Neural progenitor cell (in vitro differentiated cells): ENCODE measurements at regions not wholly inside any gene's neighbourhood (a gene's known extent, or its start where the extent isn't known, plus 50 kb on each side); places are given as distances from the start of the nearest gene placed in this dataset.

Experiments used
- DNase-seq: peaks from one replicate; pipeline ENCODE4 v3.0.0-alpha.2; 2016; ENCODE audit warnings: low spot score
- H2AFZ ChIP-seq: fragments of 200-600 bp; sonication (generic); replicated peaks from 2 replicates; pipeline ENCODE4 v1.6.1; 2016; ENCODE audit warnings: antibody characterized with exemption
- H3F3A ChIP-seq: fragments of 200-600 bp; sonication (generic); 2 replicates; pipeline ENCODE4 v1.6.1; 2016; ENCODE audit warnings: antibody characterized with exemption, low read depth
- H3K27ac ChIP-seq: fragments of 200-600 bp; sonication (generic); 2 replicates; pipeline ENCODE4 v1.5.1; 2016; ENCODE audit warnings: mild to moderate bottlenecking
- H3K27me3 ChIP-seq: fragments of 200-600 bp; sonication (generic); 2 replicates; pipeline ENCODE4 v1.6.1; 2016; ENCODE audit warnings: mild to moderate bottlenecking, moderate library complexity
- H3K36me3 ChIP-seq: fragments of 200-600 bp; sonication (generic); 2 replicates; pipeline ENCODE4 v1.5.1; 2016
- H3K4me1 ChIP-seq: fragments of 200-600 bp; sonication (generic); 2 replicates; pipeline ENCODE4 v1.6.1; 2016; ENCODE audit warnings: mixed run types
- H3K4me2 ChIP-seq: fragments of 200-600 bp; sonication (generic); 2 replicates; pipeline ENCODE4 v1.6.1; 2016
- H3K4me3 ChIP-seq: fragments of 200-600 bp; sonication (generic); 2 replicates; pipeline ENCODE4 v1.5.1; 2016
- H3K79me2 ChIP-seq: fragments of 200-600 bp; sonication (generic); 2 replicates; pipeline ENCODE4 v1.6.1; 2016; ENCODE audit warnings: low read depth
- H3K9ac ChIP-seq: fragments of 200-600 bp; sonication (generic); 2 replicates; pipeline ENCODE4 v1.6.1; 2016
- H3K9me3 ChIP-seq: fragments of 200-600 bp; sonication (generic); 2 replicates; pipeline ENCODE4 v1.5.1; 2016; ENCODE audit warnings: low read depth
- H4K20me1 ChIP-seq: fragments of 200-600 bp; sonication (generic); 2 replicates; pipeline ENCODE4 v1.6.1; 2016; ENCODE audit warnings: low read depth
- H3K27ac Mint-ChIP-seq: 3 replicates; pipeline ENCODE4 v1.8.0; 2021; ENCODE audit warnings: mixed read lengths
- H3K27me3 Mint-ChIP-seq: 2 replicates; pipeline ENCODE4 v1.8.0; 2022; ENCODE audit warnings: low read depth, mild to moderate bottlenecking, inconsistent platforms, moderate library complexity, mixed read lengths; ENCODE audit not compliant: insufficient read depth
- H3K36me3 Mint-ChIP-seq: 3 replicates; pipeline ENCODE4 v1.8.0; 2021; ENCODE audit warnings: mixed read lengths
- H3K4me1 Mint-ChIP-seq: 3 replicates; pipeline ENCODE4 v1.8.0; 2021; ENCODE audit warnings: mixed read lengths
- H3K4me3 Mint-ChIP-seq: 3 replicates; pipeline ENCODE4 v1.8.0; 2021; ENCODE audit warnings: mild to moderate bottlenecking, moderate library complexity, mixed read lengths
- H3K9me3 Mint-ChIP-seq: 3 replicates; pipeline ENCODE4 v1.8.0; 2020; ENCODE audit warnings: mixed read lengths
- EZH2 ChIP-seq: fragments of 200-600 bp; sonication (generic); IDR thresholded peaks from 2 replicates; pipeline ENCODE4 v1.6.1; 2017; ENCODE audit warnings: antibody characterized with exemption, mild to moderate bottlenecking, moderate library complexity
- EZH2phosphoT487 ChIP-seq: fragments of 200-600 bp; sonication (generic); IDR thresholded peaks from 2 replicates; pipeline ENCODE4 v1.6.1; 2017; ENCODE audit warnings: antibody characterized with exemption
- TF ChIP-seq, protein P1 (sequence below): fragments of 200-600 bp; sonication (generic); IDR thresholded peaks from 2 replicates; pipeline ENCODE4 v1.5.1; 2017; ENCODE audit warnings: antibody characterized with exemption, mild to moderate bottlenecking

DNA sequence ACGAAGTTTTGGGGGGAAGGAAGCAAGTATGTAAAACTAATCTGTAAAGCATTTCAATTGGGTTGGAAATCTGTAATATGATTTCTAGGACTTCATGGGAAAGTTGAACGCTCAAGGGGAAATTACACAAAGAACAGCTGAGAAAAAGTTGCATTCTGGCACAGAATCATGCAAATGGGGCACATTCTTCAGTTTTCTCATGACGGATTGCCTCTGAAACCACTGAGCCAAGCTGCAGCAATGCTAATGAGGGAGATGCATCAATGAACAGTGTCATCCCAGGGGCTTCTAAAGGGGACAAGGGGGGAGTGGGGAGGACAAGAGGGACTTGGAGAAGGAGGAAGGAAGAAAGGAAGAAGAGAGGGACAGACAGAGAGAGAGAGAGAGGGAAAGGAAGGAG is 291.4 kb upstream of the ATP11B start:
- Histone ChIP-seq H3K27me3 (no peaks in the 10 kb centered on the region), H3K4me1 (peaks cover 77% of the 10 kb centered on the region), H3K4me2 (peak overlapping the region; percentile 70), H3K4me3 (no peak overlapping the region), H4K20me1 (no peaks in the 10 kb centered on the region), H2AFZ (no peak overlapping the region), H3K79me2 (no peaks in the 10 kb centered on the region), H3K9me3 (no peaks in the 10 kb centered on the region), H3K27ac (peak overlapping the region; percentile 99), H3F3A (peaks cover 49% of the 10 kb centered on the region), H3K9ac (peak overlapping the region; percentile 14), H3K36me3 (no peaks in the 10 kb centered on the region)
- Mint-ChIP-seq H3K9me3 (no peaks in the 10 kb centered on the region), H3K4me1 (peaks cover 59% of the 10 kb centered on the region), H3K4me3 (peak overlapping the region; percentile 49), H3K27ac (peak overlapping the region; percentile 98), H3K27me3 (no peaks in the 10 kb centered on the region), H3K36me3 (no peaks in the 10 kb centered on the region)
- TF ChIP-seq EZH2phosphoT487 = no peak
- TF ChIP-seq, protein P1, sequence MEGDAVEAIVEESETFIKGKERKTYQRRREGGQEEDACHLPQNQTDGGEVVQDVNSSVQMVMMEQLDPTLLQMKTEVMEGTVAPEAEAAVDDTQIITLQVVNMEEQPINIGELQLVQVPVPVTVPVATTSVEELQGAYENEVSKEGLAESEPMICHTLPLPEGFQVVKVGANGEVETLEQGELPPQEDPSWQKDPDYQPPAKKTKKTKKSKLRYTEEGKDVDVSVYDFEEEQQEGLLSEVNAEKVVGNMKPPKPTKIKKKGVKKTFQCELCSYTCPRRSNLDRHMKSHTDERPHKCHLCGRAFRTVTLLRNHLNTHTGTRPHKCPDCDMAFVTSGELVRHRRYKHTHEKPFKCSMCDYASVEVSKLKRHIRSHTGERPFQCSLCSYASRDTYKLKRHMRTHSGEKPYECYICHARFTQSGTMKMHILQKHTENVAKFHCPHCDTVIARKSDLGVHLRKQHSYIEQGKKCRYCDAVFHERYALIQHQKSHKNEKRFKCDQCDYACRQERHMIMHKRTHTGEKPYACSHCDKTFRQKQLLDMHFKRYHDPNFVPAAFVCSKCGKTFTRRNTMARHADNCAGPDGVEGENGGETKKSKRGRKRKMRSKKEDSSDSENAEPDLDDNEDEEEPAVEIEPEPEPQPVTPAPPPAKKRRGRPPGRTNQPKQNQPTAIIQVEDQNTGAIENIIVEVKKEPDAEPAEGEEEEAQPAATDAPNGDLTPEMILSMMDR = no peak
- TF ChIP-seq EZH2 = no peak
- peak; percentile 73 for DNase-seq

DNA sequence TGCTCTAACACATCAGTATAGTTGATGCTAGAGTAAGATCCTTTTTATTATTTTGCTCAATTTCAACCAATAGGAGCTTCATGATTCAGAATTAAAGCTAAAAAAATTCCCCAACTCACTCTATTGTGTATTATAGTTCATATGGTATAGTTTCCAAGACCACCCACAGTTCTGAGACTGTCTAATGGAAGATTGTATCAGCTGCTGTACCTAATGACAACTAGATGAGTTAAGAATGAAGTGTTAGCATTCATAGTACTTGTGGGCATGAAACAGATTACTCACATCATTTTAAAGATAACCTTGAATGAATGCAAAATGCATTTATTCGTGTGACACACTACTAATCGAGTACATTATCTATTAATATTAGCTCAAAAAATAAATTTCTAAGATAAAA is 289.9 kb upstream of the ATP11B start:
- TF ChIP-seq EZH2phosphoT487 (no peak), EZH2 (no peak)
- TF ChIP-seq, protein P1 = no peak
- Histone ChIP-seq H3K4me1 (peaks cover 72% of the 10 kb centered on the region), H3K79me2 (no peaks in the 10 kb centered on the region), H3K4me2 (peak overlapping the region; percentile 70), H4K20me1 (no peaks in the 10 kb centered on the region), H3K4me3 (no peak overlapping the region), H3K36me3 (no peaks in the 10 kb centered on the region), H2AFZ (no peak overlapping the region), H3K9me3 (no peaks in the 10 kb centered on the region), H3F3A (peaks cover 53% of the 10 kb centered on the region), H3K27ac (peak overlapping the region; percentile 99), H3K9ac (no peak overlapping the region), H3K27me3 (no peaks in the 10 kb centered on the region)
- H3K4me1 Mint-ChIP-seq = peaks cover 66% of the 10 kb centered on the region
- H3K36me3 Mint-ChIP-seq = no peaks in the 10 kb centered on the region
- no peaks in the 10 kb centered on the region for H3K27me3 Mint-ChIP-seq
- DNase-seq = no peak
- no peak overlapping the region for H3K4me3 Mint-ChIP-seq
- no peaks in the 10 kb centered on the region for H3K9me3 Mint-ChIP-seq
- no peak overlapping the region for H3K27ac Mint-ChIP-seq

DNA sequence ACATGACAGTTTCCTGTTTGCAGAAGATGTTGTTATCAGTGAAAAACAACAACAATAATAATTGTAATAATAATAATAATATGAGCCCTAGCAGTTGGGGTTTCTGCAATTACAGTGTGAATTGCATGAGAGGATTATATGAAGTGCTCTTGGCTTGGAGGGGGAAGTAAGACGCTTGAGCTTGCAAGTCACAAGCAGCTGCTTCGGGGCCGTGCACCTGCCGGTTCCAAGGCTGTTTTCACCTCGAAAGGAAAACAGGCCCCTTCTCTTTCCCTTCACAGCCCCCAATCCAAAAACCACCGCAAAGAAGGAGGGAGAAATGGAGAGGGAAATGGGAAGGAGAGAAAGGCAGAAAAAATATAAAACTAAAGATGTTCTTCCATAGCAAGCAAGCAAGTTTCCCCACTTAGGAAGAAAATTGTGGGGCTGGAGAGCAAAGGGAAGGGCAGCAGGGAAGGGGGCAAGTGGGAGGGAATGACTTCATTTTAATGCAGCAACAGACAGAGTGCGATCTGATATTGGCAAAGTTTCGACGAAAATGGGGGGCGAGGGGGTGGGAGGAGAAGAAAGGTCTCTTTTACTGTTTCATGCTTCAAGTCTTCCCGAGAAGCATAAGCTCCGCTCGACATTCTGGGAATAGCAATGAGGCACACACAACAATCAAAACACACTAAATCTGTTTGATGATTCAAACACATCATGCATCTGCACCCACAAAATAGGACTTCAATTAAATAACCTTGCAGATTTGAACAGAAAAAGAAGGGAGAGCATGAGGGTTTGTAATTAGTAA is 284.2 kb upstream of the ATP11B start:
- Histone ChIP-seq H3K4me3 (no peak overlapping the region), H4K20me1 (no peaks in the 10 kb centered on the region), H3K36me3 (no peaks in the 10 kb centered on the region), H3K9ac (no peak overlapping the region), H3K27ac (peak overlapping the region; percentile 92), H3K27me3 (no peaks in the 10 kb centered on the region), H3K4me2 (peak overlapping the region; percentile 54), H2AFZ (peak overlapping the region; percentile 76), H3F3A (peaks cover 16% of the 10 kb centered on the region), H3K79me2 (no peaks in the 10 kb centered on the region), H3K9me3 (no peaks in the 10 kb centered on the region), H3K4me1 (peaks cover 36% of the 10 kb centered on the region)
- H3K9me3 Mint-ChIP-seq = no peaks in the 10 kb centered on the region
- TF ChIP-seq EZH2phosphoT487 (no peak), EZH2 (no peak)
- TF ChIP-seq, protein P1 = no peak
- peaks cover 2% of the 10 kb centered on the region for H3K27me3 Mint-ChIP-seq
- peak; percentile 42 for DNase-seq
- peak overlapping the region; percentile 66 for H3K4me3 Mint-ChIP-seq
- peak overlapping the region; percentile 99 for H3K27ac Mint-ChIP-seq
- H3K4me1 Mint-ChIP-seq = peaks cover 60% of the 10 kb centered on the region
- H3K36me3 Mint-ChIP-seq = no peaks in the 10 kb centered on the region
